ENCODE measurements at regions not wholly inside any gene's neighbourhood (a gene's known extent, or its start where the extent isn't known, plus 50 kb on each side); places are given as distances from the start of the nearest gene placed in this dataset.

GRCh38 chr5:30324083-30324482, 869.4 kb upstream of the CDH6 start:
- H3K27ac Mint-ChIP-seq, result no peak overlapping the region
- H3K9me3 ChIP-seq (ENCODE audit: control insufficient read depth, low read depth, low read length), result no peaks in the 10 kb centered on the region
- no peak overlapping the region for H3K23ac ChIP-seq (ENCODE audit: insufficient read length, low read depth, low read length)
- peaks cover 0 to 2% of the 10 kb centered on the region in 2 experiments; a peak in 1 of 5 replicates for H3K9me3 Mint-ChIP-seq
- no peak overlapping the region for H2BK12ac ChIP-seq (ENCODE audit: insufficient read length, low read depth, low read length)
- H3K36me3 Mint-ChIP-seq (ENCODE audit: insufficient read depth in 1 of 3, low read depth in 3 of 3), result peaks cover 0 to 1% (median 0%) of the 10 kb centered on the region in 3 experiments; a peak in 1 of 7 replicates
- H3K27me3 Mint-ChIP-seq (ENCODE audit: low read depth), result no peaks in the 10 kb centered on the region
- WGBS (ENCODE audit: extremely low coverage, insufficient read length, low lambda C conversion rate), result no CpG with 5 or more reads among the region's 4 CpGs
- H2AFZ ChIP-seq (ENCODE audit: low read length), result no peak overlapping the region
- DNase-seq, result peak; percentile 41
- no peak overlapping the region for H3K18ac ChIP-seq (ENCODE audit: insufficient read length, low read depth, low read length)
- no peak overlapping the region for H3K4ac ChIP-seq (ENCODE audit: low read depth, low read length)
- peak; percentile 46 for TF ChIP-seq CTCF (conservative IDR thresholded peaks at IDR 0.05)
- H3K4me2 ChIP-seq (ENCODE audit: insufficient read depth, insufficient read length, low read length), result no peak overlapping the region
- H3T11ph ChIP-seq (ENCODE audit: low read length), result no peak overlapping the region
- no peaks in the 10 kb centered on the region; a peak in 1 of 4 replicates for H3K4me1 Mint-ChIP-seq
- no peaks in the 10 kb centered on the region for H4K20me1 ChIP-seq (ENCODE audit: control insufficient read depth, insufficient read depth, insufficient read length)
- no peak overlapping the region for H2BK20ac ChIP-seq (ENCODE audit: low read depth, low read length, poor library complexity, severe bottlenecking)
- H3K56ac ChIP-seq (ENCODE audit: insufficient read length, low read depth, low read length), result no peak overlapping the region
- no peak overlapping the region for H3K9ac ChIP-seq (ENCODE audit: extremely low read depth, insufficient read length, low read length)
- no peak overlapping the region for H3K27ac ChIP-seq (ENCODE audit: insufficient read length, low read depth, low read length)
- H3K14ac ChIP-seq (ENCODE audit: insufficient read depth, low read length), result no peak overlapping the region
- no peaks in the 10 kb centered on the region for H3K79me2 ChIP-seq (ENCODE audit: insufficient read depth, low read length)
- no peaks in the 10 kb centered on the region for H3K23me2 ChIP-seq (ENCODE audit: insufficient read length, low read depth, low read length, poor library complexity, severe bottlenecking)
- H4K8ac ChIP-seq (replicated peaks; ENCODE audit: insufficient read length, low read depth, low read length), result no peak overlapping the region
- H3K27me3 ChIP-seq (ENCODE audit: insufficient read depth, low read length), result no peaks in the 10 kb centered on the region
- H2BK120ac ChIP-seq (ENCODE audit: low read depth, low read length, poor library complexity, severe bottlenecking), result no peak overlapping the region
- H2AK5ac ChIP-seq (ENCODE audit: insufficient read length, low read length), result no peak overlapping the region
- no peak overlapping the region for H2BK5ac ChIP-seq (ENCODE audit: insufficient read length, low read length)
- no peaks in the 10 kb centered on the region for H3K4me1 ChIP-seq (ENCODE audit: insufficient read depth, low read length)
- no peak overlapping the region for H2BK15ac ChIP-seq (ENCODE audit: low read depth, low read length)
- H4K91ac ChIP-seq (ENCODE audit: insufficient read length, low read depth, low read length), result no peak overlapping the region
- no peaks in the 10 kb centered on the region for H3K79me1 ChIP-seq (ENCODE audit: insufficient read depth, low read depth, low read length, poor library complexity, severe bottlenecking)
- no peak overlapping the region for H3K4me3 Mint-ChIP-seq
- H4K5ac ChIP-seq (ENCODE audit: insufficient read length, low read depth, low read length), result no peak overlapping the region

All from H9 (cell line).